GM12874 (cell line): ENCODE measurements at regions not wholly inside any gene's neighbourhood (a gene's known extent, or its start where the extent isn't known, plus 50 kb on each side); places are given as distances from the start of the nearest gene placed in this dataset.
A peak's percentile ranks its signal among the peaks of the same experiment; 100 is the strongest.

Experiments used
- TF ChIP-seq, protein P1 (sequence below): IDR thresholded peaks from 2 replicates; pipeline ENCODE4 v1.5.1; 2011; ENCODE audit warnings: low read depth, mild to moderate bottlenecking, control low read depth, low read length, moderate library complexity; ENCODE audit not compliant: insufficient read depth

GRCh38 chr5:8851101-8851500 lies 694.8 kb downstream of the SEMA5A start:
- TF ChIP-seq, protein P1, sequence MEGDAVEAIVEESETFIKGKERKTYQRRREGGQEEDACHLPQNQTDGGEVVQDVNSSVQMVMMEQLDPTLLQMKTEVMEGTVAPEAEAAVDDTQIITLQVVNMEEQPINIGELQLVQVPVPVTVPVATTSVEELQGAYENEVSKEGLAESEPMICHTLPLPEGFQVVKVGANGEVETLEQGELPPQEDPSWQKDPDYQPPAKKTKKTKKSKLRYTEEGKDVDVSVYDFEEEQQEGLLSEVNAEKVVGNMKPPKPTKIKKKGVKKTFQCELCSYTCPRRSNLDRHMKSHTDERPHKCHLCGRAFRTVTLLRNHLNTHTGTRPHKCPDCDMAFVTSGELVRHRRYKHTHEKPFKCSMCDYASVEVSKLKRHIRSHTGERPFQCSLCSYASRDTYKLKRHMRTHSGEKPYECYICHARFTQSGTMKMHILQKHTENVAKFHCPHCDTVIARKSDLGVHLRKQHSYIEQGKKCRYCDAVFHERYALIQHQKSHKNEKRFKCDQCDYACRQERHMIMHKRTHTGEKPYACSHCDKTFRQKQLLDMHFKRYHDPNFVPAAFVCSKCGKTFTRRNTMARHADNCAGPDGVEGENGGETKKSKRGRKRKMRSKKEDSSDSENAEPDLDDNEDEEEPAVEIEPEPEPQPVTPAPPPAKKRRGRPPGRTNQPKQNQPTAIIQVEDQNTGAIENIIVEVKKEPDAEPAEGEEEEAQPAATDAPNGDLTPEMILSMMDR = no peak

DNA sequence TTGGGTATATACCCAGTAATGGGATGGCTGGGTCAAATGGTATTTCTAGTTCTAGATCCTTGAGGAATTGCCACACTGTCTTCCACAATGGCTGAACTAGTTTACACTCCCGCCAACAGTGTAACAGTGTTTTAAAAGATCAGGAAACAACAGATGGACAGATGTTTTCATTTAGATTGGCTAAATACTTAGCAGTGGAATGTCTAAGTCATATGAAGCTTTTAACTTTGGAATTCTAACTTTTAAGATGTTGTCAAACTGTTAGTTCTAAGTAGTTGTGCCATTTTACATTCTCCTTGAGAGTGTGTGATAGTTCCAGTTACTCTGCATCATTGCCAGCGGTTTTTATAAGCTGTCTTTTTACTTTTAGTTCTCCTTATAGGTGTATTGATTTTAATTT lies 688.8 kb downstream of the SEMA5A start:
- TF ChIP-seq, protein P1 = no peak

DNA sequence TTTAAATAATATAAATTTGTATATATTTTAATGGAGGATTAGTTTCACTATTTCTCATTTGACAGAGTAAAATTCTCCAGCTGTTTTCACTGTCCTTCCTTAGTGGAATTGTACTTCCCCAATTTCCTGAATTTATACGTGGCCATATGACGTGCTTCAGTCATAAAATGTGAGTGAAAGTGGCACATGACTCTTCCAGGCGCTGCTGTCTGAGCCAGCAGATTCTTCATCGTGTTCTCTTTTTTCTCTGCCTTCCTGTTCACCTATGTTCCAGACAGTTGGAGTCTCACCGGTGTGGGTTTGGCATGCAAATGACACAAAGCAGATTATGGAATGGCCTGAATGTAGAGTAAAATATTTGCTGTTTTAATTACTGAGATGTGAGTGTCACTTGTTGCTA lies 684.1 kb downstream of the SEMA5A start:
- TF ChIP-seq, protein P1 = no peak

DNA sequence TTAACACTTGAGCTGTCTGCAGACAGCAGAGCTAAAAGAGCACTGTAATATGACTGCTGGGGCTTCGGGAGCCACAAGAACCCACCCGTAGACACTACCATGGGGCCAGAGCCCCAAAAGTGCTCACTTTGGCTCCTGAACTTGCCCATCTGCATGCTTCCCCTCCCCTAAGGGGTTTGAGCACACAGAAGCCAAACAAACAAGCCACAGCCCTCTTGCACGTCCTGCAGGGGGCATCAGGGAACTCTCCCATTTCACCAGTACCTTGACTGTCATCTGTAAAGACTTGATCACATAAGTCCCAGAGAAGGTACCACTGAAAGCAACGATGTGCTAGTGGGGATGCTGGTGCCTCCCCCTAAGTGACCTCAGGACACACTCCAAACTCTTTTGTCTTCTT lies 681.8 kb downstream of the SEMA5A start:
- TF ChIP-seq, protein P1 = peak; percentile 74

GRCh38 chr5:8865266-8865665 lies 680.6 kb downstream of the SEMA5A start:
- TF ChIP-seq, protein P1 = no peak

- TF ChIP-seq, protein P1 = no peak
Observed at GRCh38 chr5:8865686-8866374, 680.0 kb downstream of the SEMA5A start.

DNA sequence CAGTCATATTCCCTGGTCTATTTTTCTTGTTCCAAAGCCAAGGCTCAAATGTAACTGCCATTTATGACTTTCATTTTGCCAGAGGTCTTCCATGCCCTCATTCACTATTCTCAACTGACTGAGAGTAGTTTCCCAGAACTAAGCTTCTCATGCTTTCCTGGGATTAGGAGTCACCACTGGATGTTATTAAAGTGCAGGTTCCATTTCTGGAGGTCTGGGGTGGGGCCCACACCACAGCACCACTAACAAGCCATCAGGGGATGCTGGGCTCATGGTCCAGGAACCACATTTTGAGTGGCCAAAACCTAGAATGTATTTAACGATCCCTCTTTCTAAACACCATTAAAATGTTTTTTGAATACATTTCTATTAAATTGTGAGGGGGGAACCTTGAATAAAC lies 677.6 kb downstream of the SEMA5A start:
- TF ChIP-seq, protein P1 = no peak
